NB4 (cell line): ENCODE measurements at regions not wholly inside any gene's neighbourhood (a gene's known extent, or its start where the extent isn't known, plus 50 kb on each side); places are given as distances from the start of the nearest gene placed in this dataset.

ENCODE experiments used
- POLR2A ChIP-seq: IDR thresholded peaks from 2 replicates; pipeline ENCODE4 v1.6.1; 2011; ENCODE audit warnings: mild to moderate bottlenecking; ENCODE audit not compliant: insufficient read length; ENCODE audit errors: extremely low read depth
- TF ChIP-seq, protein P1 (sequence below): IDR thresholded peaks from one replicate; pipeline ENCODE4 v1.5.1; 2012; ENCODE audit warnings: low read depth, low read length

- TF ChIP-seq, protein P1, sequence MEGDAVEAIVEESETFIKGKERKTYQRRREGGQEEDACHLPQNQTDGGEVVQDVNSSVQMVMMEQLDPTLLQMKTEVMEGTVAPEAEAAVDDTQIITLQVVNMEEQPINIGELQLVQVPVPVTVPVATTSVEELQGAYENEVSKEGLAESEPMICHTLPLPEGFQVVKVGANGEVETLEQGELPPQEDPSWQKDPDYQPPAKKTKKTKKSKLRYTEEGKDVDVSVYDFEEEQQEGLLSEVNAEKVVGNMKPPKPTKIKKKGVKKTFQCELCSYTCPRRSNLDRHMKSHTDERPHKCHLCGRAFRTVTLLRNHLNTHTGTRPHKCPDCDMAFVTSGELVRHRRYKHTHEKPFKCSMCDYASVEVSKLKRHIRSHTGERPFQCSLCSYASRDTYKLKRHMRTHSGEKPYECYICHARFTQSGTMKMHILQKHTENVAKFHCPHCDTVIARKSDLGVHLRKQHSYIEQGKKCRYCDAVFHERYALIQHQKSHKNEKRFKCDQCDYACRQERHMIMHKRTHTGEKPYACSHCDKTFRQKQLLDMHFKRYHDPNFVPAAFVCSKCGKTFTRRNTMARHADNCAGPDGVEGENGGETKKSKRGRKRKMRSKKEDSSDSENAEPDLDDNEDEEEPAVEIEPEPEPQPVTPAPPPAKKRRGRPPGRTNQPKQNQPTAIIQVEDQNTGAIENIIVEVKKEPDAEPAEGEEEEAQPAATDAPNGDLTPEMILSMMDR, result no peak
- no peak for TF ChIP-seq POLR2A
Observed at GRCh38 chr1:166378805-166379204, 212.0 kb upstream of the FAM78B start.
